ENCODE measurements at regions not wholly inside any gene's neighbourhood (a gene's known extent, or its start where the extent isn't known, plus 50 kb on each side); places are given as distances from the start of the nearest gene placed in this dataset.

GRCh38 chr20:55597526-55597925 is 407.8 kb downstream of the CBLN4 start:
- DNase-seq (ENCODE audit: low spot score), result no peak

GRCh38 chr20:55596431-55596830 is 408.9 kb downstream of the CBLN4 start:
- DNase-seq (ENCODE audit: low spot score), result no peak

- no peak for DNase-seq (ENCODE audit: low spot score)
These were observed 412.5 kb downstream of the CBLN4 start for GRCh38 chr20:55592866-55593265.

- DNase-seq (ENCODE audit: low spot score), result no peak
These were observed 418.7 kb downstream of the CBLN4 start for GRCh38 chr20:55586610-55587009.

GRCh38 chr20:55584964-55585363 is 420.4 kb downstream of the CBLN4 start:
- DNase-seq (ENCODE audit: low spot score), result no peak

GRCh38 chr20:55584307-55584706 is 421.0 kb downstream of the CBLN4 start:
- DNase-seq (ENCODE audit: low spot score), result no peak

- no peak for DNase-seq (ENCODE audit: low spot score)
These were observed 422.3 kb downstream of the CBLN4 start for GRCh38 chr20:55583036-55583435.

DNA sequence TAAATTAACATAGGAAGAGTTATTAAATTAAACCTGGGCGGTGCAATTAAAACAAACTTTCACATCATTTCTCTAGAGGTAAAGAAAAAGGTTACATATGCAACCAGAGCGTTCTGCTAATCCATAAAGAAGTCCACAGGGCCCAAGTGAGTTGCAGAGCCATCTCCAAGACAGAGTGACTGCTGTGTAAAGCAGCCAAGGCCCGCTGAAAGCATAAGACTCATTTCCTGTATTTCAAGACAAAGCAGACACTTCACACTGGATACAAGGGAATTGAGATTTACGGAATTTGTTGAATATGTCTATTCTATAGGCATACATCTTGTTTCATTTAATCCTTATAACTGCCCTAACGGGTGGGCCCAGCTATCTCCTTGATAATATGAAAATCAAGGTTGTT is 422.8 kb downstream of the CBLN4 start:
- DNase-seq (ENCODE audit: low spot score), result no peak

GRCh38 chr20:55581519-55581918 is 423.8 kb downstream of the CBLN4 start:
- no peak for DNase-seq (ENCODE audit: low spot score)

- DNase-seq (ENCODE audit: low spot score), result no peak
These were observed 424.8 kb downstream of the CBLN4 start for GRCh38 chr20:55580475-55580874.

GRCh38 chr20:55579802-55580201 is 425.5 kb downstream of the CBLN4 start:
- DNase-seq (ENCODE audit: low spot score), result no peak

- DNase-seq (ENCODE audit: low spot score), result no peak
These were observed 428.3 kb downstream of the CBLN4 start for GRCh38 chr20:55576981-55577380.

DNA sequence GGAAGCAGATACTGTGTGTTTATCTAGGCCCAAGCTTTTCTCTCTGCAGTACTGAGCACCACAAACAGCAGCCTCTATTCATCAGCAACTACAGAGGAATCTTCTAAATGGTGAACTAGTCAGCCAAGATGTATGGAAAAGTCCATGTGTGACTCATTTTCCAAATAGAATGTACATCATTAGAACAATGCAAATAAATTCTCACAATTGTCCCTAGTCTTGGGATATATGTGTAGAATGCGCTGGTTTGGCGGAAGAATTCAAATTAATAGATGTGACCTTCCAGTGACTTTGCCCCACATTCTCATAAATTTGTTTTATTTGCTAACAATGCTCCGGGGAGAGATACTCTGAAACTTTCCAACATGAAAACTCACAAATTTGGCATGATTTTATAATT is 436.2 kb downstream of the CBLN4 start:
- DNase-seq (ENCODE audit: low spot score), result no peak

- DNase-seq (ENCODE audit: low spot score), result no peak
These were observed 437.5 kb downstream of the CBLN4 start for GRCh38 chr20:55567826-55568225.

GRCh38 chr20:55565096-55565773 is 440.1 kb downstream of the CBLN4 start:
- DNase-seq (ENCODE audit: low spot score), result no peak

DNA sequence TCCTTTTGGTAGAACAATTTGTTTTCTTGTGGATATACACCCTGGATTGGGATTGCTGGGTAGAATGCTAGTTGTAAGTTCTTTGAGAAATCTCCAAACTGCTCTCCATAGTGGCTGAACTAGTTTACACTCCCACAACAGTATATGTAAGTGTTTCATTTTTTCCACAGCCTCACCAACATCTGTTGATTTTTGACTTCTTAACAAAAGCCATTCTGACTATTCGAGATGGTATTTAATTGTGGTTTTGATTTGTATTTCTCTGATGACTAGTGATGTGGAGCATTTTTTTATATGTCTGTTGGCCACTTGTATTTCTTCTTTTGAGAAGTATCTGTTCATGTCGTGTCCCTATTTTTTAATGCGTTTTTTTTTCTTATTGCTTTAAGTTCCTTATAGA is 444.1 kb downstream of the CBLN4 start:
- no peak for DNase-seq (ENCODE audit: low spot score)

DNA sequence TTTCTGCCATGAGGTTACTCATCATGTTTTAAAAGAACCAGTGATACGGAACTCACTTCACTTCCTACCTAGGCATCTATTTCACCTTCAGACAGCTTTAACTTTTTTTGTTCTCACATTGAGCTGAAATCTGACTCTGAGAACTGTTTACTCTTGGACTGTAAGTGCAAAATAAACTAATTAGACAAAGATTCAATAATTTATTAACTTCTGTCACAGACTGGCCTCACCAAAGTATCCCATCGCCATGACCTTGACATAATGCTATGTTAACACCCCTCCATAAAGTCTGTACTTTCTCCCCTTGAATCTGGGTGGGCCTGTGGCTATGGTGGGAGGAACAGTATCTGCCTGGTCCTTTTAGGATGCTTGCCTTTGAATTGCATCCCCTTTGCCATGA is 448.1 kb downstream of the CBLN4 start:
- DNase-seq (ENCODE audit: low spot score), result no peak

DNA sequence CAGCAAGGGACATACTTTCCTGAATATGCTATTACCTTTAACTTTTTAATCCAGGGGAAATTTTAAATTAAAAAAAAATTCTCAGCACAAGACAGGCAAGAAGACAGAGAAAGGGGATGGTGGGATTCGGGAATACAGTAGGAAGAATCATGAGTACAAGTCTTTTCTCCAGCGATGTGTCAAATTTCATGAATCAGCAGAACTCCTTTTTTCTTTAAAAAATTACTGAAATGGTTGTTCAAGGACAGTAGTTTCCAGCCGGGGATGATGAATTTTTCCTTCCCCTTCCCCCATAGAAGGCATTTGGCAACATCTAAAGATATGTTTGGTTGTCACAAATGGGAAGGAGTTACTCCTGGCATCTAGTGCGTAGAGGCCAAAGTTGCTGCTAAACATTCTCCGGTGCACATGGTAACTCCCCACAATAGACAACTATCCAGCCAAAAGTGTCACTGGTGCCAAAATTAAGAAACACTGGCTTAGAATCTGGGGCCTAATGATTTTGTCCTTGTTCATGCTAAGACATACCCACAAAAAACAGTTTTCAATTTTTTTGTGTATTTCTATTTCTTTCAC is 450.2 kb downstream of the CBLN4 start:
- no peak for DNase-seq (ENCODE audit: low spot score)

GRCh38 chr20:55544638-55545037 is 460.7 kb downstream of the CBLN4 start:
- DNase-seq (ENCODE audit: low spot score), result no peak

DNA sequence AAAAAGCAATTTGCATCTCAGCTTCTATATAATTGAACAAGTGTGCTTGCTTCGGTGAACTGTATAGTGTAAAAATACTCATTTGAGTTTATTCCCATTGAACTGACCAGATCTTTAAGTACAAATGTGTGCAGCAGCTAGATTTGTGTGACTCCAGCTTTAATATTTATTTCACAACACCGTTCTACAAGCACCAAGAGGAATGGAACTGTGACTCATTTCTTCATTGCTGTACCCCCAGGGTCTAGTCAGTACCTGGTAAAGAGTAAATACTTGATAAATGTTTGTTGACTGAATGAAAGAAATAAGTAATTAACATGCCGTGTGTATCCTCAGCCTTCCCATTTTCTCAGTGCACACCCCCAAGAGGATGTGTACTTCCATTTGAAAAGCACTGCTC is 464.8 kb downstream of the CBLN4 start:
- no peak for DNase-seq (ENCODE audit: low spot score)

GRCh38 chr20:55540013-55540412 is 465.3 kb downstream of the CBLN4 start:
- no peak for DNase-seq (ENCODE audit: low spot score)

DNA sequence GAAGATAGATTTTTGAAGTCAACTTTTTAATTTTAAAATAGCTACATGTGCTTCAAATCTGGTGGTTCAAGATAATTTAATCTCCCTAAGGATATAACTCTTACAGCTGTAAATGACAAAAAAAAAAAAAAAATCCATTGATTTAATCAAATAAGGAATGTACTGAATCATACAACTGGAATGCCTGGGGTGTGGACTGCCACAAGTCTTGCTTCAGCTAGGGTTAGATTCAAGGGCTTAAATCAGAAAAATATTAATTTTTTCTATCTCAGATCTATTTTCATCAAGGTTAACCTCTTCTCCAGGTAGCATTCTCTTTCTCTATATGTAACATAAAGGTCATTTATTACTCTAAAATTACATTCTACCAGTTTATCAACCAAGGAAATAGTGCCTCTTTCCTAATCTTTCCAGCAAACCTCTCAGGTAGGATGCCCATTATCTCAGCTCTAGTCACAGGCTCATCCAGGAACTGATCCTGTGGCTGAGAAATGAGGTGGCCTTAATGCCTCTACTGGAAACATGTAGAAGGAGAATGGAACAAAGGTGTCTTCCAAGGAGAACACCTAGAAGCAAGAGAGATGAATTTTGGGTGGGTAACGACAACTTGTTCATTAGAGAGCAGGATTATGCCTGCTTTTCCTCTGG is 466.9 kb downstream of the CBLN4 start:
- no peak for DNase-seq (ENCODE audit: low spot score)

GRCh38 chr20:55535366-55535765 is 470.0 kb downstream of the CBLN4 start:
- no peak for DNase-seq (ENCODE audit: low spot score)

GRCh38 chr20:55533632-55534031 is 471.7 kb downstream of the CBLN4 start:
- no peak for DNase-seq (ENCODE audit: low spot score)

Measured in pons (tissue), 1 donor.